ENCODE measurements at regions not wholly inside any gene's neighbourhood (a gene's known extent, or its start where the extent isn't known, plus 50 kb on each side); places are given as distances from the start of the nearest gene placed in this dataset.

- Histone ChIP-seq H3F3A (ENCODE audit: insufficient read depth, low read length, poor library complexity, severe bottlenecking) (no peaks in the 10 kb centered on the region), H3K9ac (ENCODE audit: low read length) (no peak overlapping the region), H3K27me3 (ENCODE audit: insufficient read depth, low read depth, low read length) (no peaks in the 10 kb centered on the region), H3K27ac (ENCODE audit: low read length) (no peak overlapping the region), H2AFZ (ENCODE audit: low read depth, low read length) (no peak overlapping the region), H4K20me1 (ENCODE audit: insufficient read depth) (no peaks in the 10 kb centered on the region), H3K4me3 (ENCODE audit: low read length) (no peak overlapping the region), H3K36me3 (ENCODE audit: insufficient read depth, low read length) (no peaks in the 10 kb centered on the region), H3K4me2 (ENCODE audit: low read length) (no peak overlapping the region), H3K9me3 (ENCODE audit: low read length) (no peaks in the 10 kb centered on the region), H3K9me2 (ENCODE audit: insufficient read depth, low read length) (no peaks in the 10 kb centered on the region), H3K79me2 (replicated peaks; ENCODE audit: insufficient read depth, low read length) (no peaks in the 10 kb centered on the region)
- TF ChIP-seq, protein P1, sequence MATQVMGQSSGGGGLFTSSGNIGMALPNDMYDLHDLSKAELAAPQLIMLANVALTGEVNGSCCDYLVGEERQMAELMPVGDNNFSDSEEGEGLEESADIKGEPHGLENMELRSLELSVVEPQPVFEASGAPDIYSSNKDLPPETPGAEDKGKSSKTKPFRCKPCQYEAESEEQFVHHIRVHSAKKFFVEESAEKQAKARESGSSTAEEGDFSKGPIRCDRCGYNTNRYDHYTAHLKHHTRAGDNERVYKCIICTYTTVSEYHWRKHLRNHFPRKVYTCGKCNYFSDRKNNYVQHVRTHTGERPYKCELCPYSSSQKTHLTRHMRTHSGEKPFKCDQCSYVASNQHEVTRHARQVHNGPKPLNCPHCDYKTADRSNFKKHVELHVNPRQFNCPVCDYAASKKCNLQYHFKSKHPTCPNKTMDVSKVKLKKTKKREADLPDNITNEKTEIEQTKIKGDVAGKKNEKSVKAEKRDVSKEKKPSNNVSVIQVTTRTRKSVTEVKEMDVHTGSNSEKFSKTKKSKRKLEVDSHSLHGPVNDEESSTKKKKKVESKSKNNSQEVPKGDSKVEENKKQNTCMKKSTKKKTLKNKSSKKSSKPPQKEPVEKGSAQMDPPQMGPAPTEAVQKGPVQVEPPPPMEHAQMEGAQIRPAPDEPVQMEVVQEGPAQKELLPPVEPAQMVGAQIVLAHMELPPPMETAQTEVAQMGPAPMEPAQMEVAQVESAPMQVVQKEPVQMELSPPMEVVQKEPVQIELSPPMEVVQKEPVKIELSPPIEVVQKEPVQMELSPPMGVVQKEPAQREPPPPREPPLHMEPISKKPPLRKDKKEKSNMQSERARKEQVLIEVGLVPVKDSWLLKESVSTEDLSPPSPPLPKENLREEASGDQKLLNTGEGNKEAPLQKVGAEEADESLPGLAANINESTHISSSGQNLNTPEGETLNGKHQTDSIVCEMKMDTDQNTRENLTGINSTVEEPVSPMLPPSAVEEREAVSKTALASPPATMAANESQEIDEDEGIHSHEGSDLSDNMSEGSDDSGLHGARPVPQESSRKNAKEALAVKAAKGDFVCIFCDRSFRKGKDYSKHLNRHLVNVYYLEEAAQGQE (IDR thresholded peaks at IDR 0.05; ENCODE audit: borderline replicate concordance): no peak
- TF ChIP-seq EZH2 (IDR thresholded peaks at IDR 0.05; ENCODE audit: borderline replicate concordance, insufficient read depth, low read length, poor library complexity, severe bottlenecking) (no peak), SMC3 (conservative IDR thresholded peaks at IDR 0.05; ENCODE audit: poor library complexity) (no peak), RAD21 (conservative IDR thresholded peaks at IDR 0.05) (no peak), CTCF (IDR thresholded peaks at IDR 0.05; ENCODE audit: poor library complexity, severe bottlenecking) (no peak), EP300 (conservative IDR thresholded peaks at IDR 0.05; ENCODE audit: poor library complexity, severe bottlenecking) (no peak), POLR2AphosphoS5 (IDR thresholded peaks at IDR 0.05) (no peak), MXI1 (conservative IDR thresholded peaks at IDR 0.05; ENCODE audit: poor library complexity, severe bottlenecking) (no peak), TAF1 (IDR thresholded peaks at IDR 0.05; ENCODE audit: low read depth) (no peak)
These were observed 516.0 kb downstream of the SPATA31D1 start for GRCh38 chr9:82504620-82505019.

DNA sequence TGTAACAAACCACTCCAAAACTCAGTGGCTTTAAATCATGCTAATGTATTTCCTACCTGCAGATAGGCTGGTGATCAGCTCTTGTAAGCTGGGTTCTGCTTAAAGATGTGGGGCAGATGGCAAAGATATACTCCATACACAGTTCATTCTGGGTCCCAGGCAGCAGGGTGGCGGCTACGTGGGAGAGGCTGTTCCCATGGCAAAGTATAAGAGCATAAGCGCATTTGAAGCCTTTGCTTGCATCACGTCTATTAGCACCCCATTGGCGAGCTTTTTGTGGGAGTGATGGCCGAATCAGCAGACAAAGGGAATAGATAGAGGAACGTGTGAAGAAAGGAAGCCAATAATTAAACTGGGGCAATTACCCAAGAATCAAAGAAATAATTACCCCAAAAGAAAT, 523.1 kb downstream of the SPATA31D1 start:
- H3K9me3 ChIP-seq (ENCODE audit: low read length): no peaks in the 10 kb centered on the region
- H3K9me2 ChIP-seq (ENCODE audit: insufficient read depth, low read length): no peaks in the 10 kb centered on the region
- H3K79me2 ChIP-seq (replicated peaks; ENCODE audit: insufficient read depth, low read length): no peaks in the 10 kb centered on the region
- H3K4me3 ChIP-seq (ENCODE audit: low read length): no peak overlapping the region
- H3K9ac ChIP-seq (ENCODE audit: low read length): no peak overlapping the region
- no peak overlapping the region for H2AFZ ChIP-seq (ENCODE audit: low read depth, low read length)
- H4K20me1 ChIP-seq (ENCODE audit: insufficient read depth): no peaks in the 10 kb centered on the region
- TF ChIP-seq MXI1 (conservative IDR thresholded peaks at IDR 0.05; ENCODE audit: poor library complexity, severe bottlenecking) (no peak), RAD21 (conservative IDR thresholded peaks at IDR 0.05) (no peak), SMC3 (conservative IDR thresholded peaks at IDR 0.05; ENCODE audit: poor library complexity) (no peak), EP300 (conservative IDR thresholded peaks at IDR 0.05; ENCODE audit: poor library complexity, severe bottlenecking) (no peak), POLR2AphosphoS5 (IDR thresholded peaks at IDR 0.05) (no peak), EZH2 (IDR thresholded peaks at IDR 0.05; ENCODE audit: borderline replicate concordance, insufficient read depth, low read length, poor library complexity, severe bottlenecking) (no peak), TAF1 (IDR thresholded peaks at IDR 0.05; ENCODE audit: low read depth) (no peak), CTCF (IDR thresholded peaks at IDR 0.05; ENCODE audit: poor library complexity, severe bottlenecking) (no peak)
- TF ChIP-seq, protein P1 (IDR thresholded peaks at IDR 0.05; ENCODE audit: borderline replicate concordance): no peak
- no peak overlapping the region for H3K27ac ChIP-seq (ENCODE audit: low read length)
- no peaks in the 10 kb centered on the region for H3K36me3 ChIP-seq (ENCODE audit: insufficient read depth, low read length)
- no peak overlapping the region for H3K4me2 ChIP-seq (ENCODE audit: low read length)
- no peaks in the 10 kb centered on the region for H3K27me3 ChIP-seq (ENCODE audit: insufficient read depth, low read depth, low read length)
- no peaks in the 10 kb centered on the region for H3F3A ChIP-seq (ENCODE audit: insufficient read depth, low read length, poor library complexity, severe bottlenecking)
